ENCODE measurements at regions not wholly inside any gene's neighbourhood (a gene's known extent, or its start where the extent isn't known, plus 50 kb on each side); places are given as distances from the start of the nearest gene placed in this dataset.

DNA sequence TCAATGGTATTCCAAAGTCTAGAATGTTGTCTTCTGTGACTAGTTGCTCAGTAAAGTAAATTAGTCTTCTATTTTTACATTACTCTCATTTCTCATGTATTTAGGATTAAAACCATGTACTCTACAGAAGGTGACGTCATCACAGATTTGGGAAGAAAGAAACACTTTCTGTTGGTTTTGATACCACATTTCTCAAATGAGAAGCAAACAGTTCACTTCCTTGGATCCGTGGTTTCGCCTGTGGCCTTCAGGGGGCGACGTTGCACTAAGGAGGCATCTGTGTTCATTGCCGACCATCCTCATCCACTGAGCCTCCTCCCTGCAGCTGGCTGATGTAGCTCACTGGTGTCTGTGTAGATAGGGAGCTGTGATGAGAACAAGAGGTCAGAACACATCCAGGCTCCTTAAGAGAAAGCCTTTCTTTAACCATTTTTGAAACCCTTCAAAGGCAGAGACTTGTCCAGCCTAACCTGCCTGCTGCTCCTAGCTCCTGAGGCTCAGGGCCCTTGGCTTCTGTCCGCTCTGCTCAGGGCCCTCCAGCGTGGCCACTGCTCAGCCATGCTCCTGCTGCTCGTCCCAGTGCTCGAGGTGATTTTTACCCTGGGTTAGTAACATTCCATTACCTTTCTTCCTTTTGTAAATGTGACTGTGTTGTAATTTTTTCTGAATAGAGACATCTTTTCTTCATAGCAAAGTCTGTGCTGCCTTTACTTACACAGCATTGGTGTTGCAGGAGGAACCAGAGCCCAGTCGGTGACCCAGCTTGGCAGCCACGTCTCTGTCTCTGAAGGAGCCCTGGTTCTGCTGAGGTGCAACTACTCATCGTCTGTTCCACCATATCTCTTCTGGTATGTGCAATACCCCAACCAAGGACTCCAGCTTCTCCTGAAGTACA, 220.6 kb upstream of the OR4E1 start:
- H3K4me3 ChIP-seq: no peak overlapping the region
- WGBS, 4 donors: 37 to 55% (median 42%) methylated on average over 10 to 13 of the region's 13 CpGs
- no peaks in the 10 kb centered on the region for H3K4me1 ChIP-seq (replicated peaks in 1 of 2)
- H3K9me3 ChIP-seq (replicated peaks in 1 of 3): no peaks in the 10 kb centered on the region
- no peaks in the 10 kb centered on the region for H3K36me3 ChIP-seq (replicated peaks in 1 of 2)
- no peaks in the 10 kb centered on the region for H3K27me3 ChIP-seq
- DNase-seq: no peak
- no peak overlapping the region for H3K27ac ChIP-seq
- TF ChIP-seq, protein P1, sequence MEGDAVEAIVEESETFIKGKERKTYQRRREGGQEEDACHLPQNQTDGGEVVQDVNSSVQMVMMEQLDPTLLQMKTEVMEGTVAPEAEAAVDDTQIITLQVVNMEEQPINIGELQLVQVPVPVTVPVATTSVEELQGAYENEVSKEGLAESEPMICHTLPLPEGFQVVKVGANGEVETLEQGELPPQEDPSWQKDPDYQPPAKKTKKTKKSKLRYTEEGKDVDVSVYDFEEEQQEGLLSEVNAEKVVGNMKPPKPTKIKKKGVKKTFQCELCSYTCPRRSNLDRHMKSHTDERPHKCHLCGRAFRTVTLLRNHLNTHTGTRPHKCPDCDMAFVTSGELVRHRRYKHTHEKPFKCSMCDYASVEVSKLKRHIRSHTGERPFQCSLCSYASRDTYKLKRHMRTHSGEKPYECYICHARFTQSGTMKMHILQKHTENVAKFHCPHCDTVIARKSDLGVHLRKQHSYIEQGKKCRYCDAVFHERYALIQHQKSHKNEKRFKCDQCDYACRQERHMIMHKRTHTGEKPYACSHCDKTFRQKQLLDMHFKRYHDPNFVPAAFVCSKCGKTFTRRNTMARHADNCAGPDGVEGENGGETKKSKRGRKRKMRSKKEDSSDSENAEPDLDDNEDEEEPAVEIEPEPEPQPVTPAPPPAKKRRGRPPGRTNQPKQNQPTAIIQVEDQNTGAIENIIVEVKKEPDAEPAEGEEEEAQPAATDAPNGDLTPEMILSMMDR (IDR thresholded peaks at IDR 0.05): no peak
- TF ChIP-seq POLR2A (IDR thresholded peaks at IDR 0.05): no peak
- intact Hi-C loops (cut with DNase I): no loop called here

DNA sequence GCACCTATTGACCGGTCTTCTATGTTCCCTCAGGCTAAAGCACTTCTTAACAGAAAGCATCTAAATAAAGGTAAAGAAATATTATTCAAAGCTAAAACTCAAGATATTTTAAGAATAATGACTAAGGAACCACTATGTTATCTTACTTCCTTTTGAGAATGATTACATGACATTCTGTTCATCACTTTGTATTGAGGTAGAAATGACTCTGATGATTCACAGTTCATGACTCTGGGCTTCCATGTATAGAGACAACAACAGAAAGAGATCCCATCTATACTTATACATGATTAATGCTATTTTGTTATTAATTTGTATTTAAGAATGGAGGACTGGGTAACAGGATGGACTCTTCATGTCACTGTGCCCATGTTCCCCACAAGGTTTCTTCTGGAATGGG, 218.3 kb upstream of the OR4E1 start:
- Histone ChIP-seq H3K36me3 (replicated peaks in 1 of 2) (no peaks in the 10 kb centered on the region), H3K27ac (no peak overlapping the region), H3K9me3 (replicated peaks in 1 of 3) (no peaks in the 10 kb centered on the region), H3K27me3 (no peaks in the 10 kb centered on the region), H3K4me1 (replicated peaks in 1 of 2) (no peaks in the 10 kb centered on the region), H3K4me3 (no peak overlapping the region)
- 88 to 95% (median 90%) methylated on average over 1 of the region's 1 CpG for WGBS, 4 donors
- no peak for DNase-seq
- intact Hi-C loops (cut with DNase I): no loop called here
- TF ChIP-seq POLR2A (IDR thresholded peaks at IDR 0.05): no peak
- TF ChIP-seq, protein P1 (IDR thresholded peaks at IDR 0.05): no peak

DNA sequence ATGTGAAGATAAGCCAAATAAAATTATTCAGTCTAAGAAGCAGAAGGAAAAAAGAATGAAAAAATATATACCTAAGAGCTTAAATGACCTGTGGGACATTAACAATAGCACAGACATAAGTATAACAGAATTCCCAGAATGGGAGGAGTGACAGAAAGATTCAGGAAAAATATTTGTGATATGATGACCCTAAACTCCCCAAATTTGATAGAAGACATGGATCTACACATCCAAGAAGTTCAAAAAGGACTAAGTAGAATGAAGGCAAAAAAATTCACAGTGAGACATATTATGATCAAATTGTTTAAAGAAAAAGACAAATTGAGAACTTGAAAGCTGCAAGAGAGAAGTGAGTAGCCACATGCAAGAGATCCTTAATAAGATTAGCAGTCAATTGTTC, 211.4 kb upstream of the OR4E1 start:
- DNase-seq: no peak
- Histone ChIP-seq H3K9me3 (replicated peaks in 1 of 3) (no peaks in the 10 kb centered on the region), H3K36me3 (replicated peaks in 1 of 2) (no peaks in the 10 kb centered on the region), H3K4me1 (replicated peaks in 1 of 2) (no peaks in the 10 kb centered on the region), H3K27ac (no peak overlapping the region), H3K4me3 (no peak overlapping the region), H3K27me3 (no peaks in the 10 kb centered on the region)
- intact Hi-C loops (cut with DNase I): no loop called here
- no peak for TF ChIP-seq POLR2A (IDR thresholded peaks at IDR 0.05)
- TF ChIP-seq, protein P1 (IDR thresholded peaks at IDR 0.05): no peak

DNA sequence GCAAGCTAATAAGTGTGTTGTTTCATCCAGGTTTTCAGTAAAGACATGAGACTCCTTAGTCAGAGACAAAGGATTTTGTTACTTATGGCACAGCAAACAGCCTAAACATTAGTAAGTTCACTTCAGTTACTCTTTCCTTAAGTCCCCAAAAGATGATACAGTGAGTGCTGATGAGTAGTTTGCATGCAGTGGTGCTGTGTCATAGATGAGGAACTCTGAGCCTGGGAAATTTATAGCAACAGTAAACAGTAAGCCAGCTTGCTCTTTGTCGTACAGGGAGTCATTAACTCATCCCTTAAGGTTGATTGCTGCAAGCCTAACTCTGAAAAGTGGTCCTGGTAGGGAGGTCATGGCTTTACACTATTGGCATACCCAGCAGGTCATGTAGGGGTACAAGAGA, 208.6 kb upstream of the OR4E1 start:
- 14 to 29% (median 24%) methylated on average over 1 of the region's 1 CpG for WGBS, 4 donors
- intact Hi-C loops (cut with DNase I): no loop called here
- Histone ChIP-seq H3K9me3 (replicated peaks in 1 of 3) (no peaks in the 10 kb centered on the region), H3K27me3 (no peaks in the 10 kb centered on the region), H3K4me1 (replicated peaks in 1 of 2) (no peaks in the 10 kb centered on the region), H3K27ac (no peak overlapping the region), H3K4me3 (no peak overlapping the region), H3K36me3 (replicated peaks in 1 of 2) (no peaks in the 10 kb centered on the region)
- no peak for TF ChIP-seq POLR2A (IDR thresholded peaks at IDR 0.05)
- TF ChIP-seq, protein P1 (IDR thresholded peaks at IDR 0.05): no peak
- no peak for DNase-seq

Measured in adrenal gland (tissue), 9 donors.